Endothelial cell of umbilical vein (primary cell): ENCODE measurements at regions not wholly inside any gene's neighbourhood (a gene's known extent, or its start where the extent isn't known, plus 50 kb on each side); places are given as distances from the start of the nearest gene placed in this dataset.

Source experiments
- BruUV-seq: library from RNA; stranded (reverse); fragments of 400-500 nt; replicated peaks from 2 replicates; lab custom pipeline; 2021; lab: Mats Ljungman, UMichigan
- CTCF ChIA-PET: fragments of 300-600, 350-600 bp; sonication (Branson Sonifier 250); formaldehyde crosslinking; loops from one replicate; lab custom pipeline; 2021; ENCODE audit warnings: antibody characterized with exemption, inconsistent platforms; lab: Charles Lee
- POLR2A ChIA-PET: fragments of 300-600, 350-600 bp; sonication (Branson Sonifier 250); formaldehyde crosslinking; loops from one replicate; lab custom pipeline; 2021; ENCODE audit warnings: antibody characterized with exemption, inconsistent platforms; lab: Charles Lee
- DNase-seq: peaks from one replicate; pipeline ENCODE4 v3.0.0-alpha.2; 2011; ENCODE audit warnings: low read depth, low spot score
- FAIRE-seq: peaks from 2 replicates; lab custom pipeline; 2011; peaks lifted over from hg19 to GRCh38; lab: Jason Lieb, UNC
- H2AFZ ChIP-seq: 2 replicates; pipeline ENCODE4 v1.6.0; 2012; ENCODE audit warnings: low read depth, low read length, control low read depth, inconsistent platforms
- H3K27ac ChIP-seq: 2 replicates; pipeline ENCODE4 v1.5.1; 2011; ENCODE audit warnings: low read depth, mild to moderate bottlenecking, control low read depth, low read length, moderate library complexity; ENCODE audit not compliant: insufficient read depth
- H3K27me3 ChIP-seq, 2 experiments: 2 replicates each; pipeline versions ENCODE4 v1.6.0 to v1.6.1; 2011; ENCODE audit warnings: low read length in 2 of 2, mixed read lengths in 1 of 2; ENCODE audit not compliant: control insufficient read depth in 2 of 2, insufficient read depth in 2 of 2
- H3K36me3 ChIP-seq, 2 experiments: 2 replicates in 1 of 2; 3 replicates in 1 of 2; pipeline ENCODE4 v1.5.1; 2011; ENCODE audit warnings: low read length in 2 of 2, mild to moderate bottlenecking in 1 of 2, moderate library complexity in 1 of 2; ENCODE audit not compliant: control insufficient read depth in 2 of 2, insufficient read depth in 2 of 2; ENCODE audit errors: extremely low read depth in 1 of 2
- H3K4me1 ChIP-seq: 3 replicates; pipeline ENCODE4 v1.5.1; 2011; ENCODE audit warnings: mild to moderate bottlenecking, low read length; ENCODE audit not compliant: control insufficient read depth, insufficient read depth; ENCODE audit errors: extremely low read depth
- H3K4me2 ChIP-seq: 2 replicates; pipeline ENCODE4 v1.6.1; 2011; ENCODE audit warnings: low read length, control low read depth, mixed read lengths; ENCODE audit not compliant: insufficient read depth
- H3K4me3 ChIP-seq, 3 experiments: fragments of 200-600 bp in 1 of 3; sonication (generic), shearing (Covaris generic) in 1 of 3; replicated peaks in 1 of 3; 2 replicates each; pipeline ENCODE4 v1.5.1; 2011 to 2016; ENCODE audit warnings: control low read depth in 3 of 3, low read length in 3 of 3, mild to moderate bottlenecking in 2 of 3, inconsistent platforms in 1 of 3, low read depth in 1 of 3, moderate library complexity in 1 of 3; ENCODE audit not compliant: insufficient read depth in 1 of 3
- H3K79me2 ChIP-seq: 2 replicates; pipeline ENCODE4 v1.6.0; 2012; ENCODE audit warnings: low read length, inconsistent platforms; ENCODE audit not compliant: control insufficient read depth, insufficient read depth
- H3K9ac ChIP-seq: replicated peaks from 2 replicates; pipeline ENCODE3; 2011; ENCODE audit warnings: low read length, control low read depth; ENCODE audit not compliant: insufficient read depth; ENCODE audit errors: extremely low read depth
- H3K9me1 ChIP-seq: replicated peaks from 3 replicates; pipeline ENCODE4 v1.6.0; 2011; ENCODE audit warnings: mild to moderate bottlenecking, low read length; ENCODE audit not compliant: control insufficient read depth, insufficient read depth; ENCODE audit errors: extremely low read depth
- H3K9me3 ChIP-seq: replicated peaks from 2 replicates; pipeline ENCODE4 v1.5.1; 2012; ENCODE audit warnings: low read length, inconsistent platforms; ENCODE audit not compliant: control insufficient read depth, insufficient read depth
- H4K20me1 ChIP-seq: replicated peaks from 2 replicates; pipeline ENCODE3; 2011; ENCODE audit warnings: mild to moderate bottlenecking, low read length; ENCODE audit not compliant: control insufficient read depth, insufficient read depth; ENCODE audit errors: extremely low read depth
- EZH2 ChIP-seq: IDR thresholded peaks from 2 replicates; pipeline ENCODE4 v1.6.1; 2012; ENCODE audit warnings: borderline replicate concordance, low read depth, mild to moderate bottlenecking, moderate library complexity, low read length, inconsistent platforms; ENCODE audit not compliant: severe bottlenecking
- FOS ChIP-seq: IDR thresholded peaks from 2 replicates; pipeline ENCODE4 v1.6.1; 2011; ENCODE audit warnings: mild to moderate bottlenecking, low read length, moderate library complexity, borderline replicate concordance; ENCODE audit not compliant: insufficient read depth
- GATA2 ChIP-seq: IDR thresholded peaks from 2 replicates; pipeline ENCODE4 v1.7.0; 2011; ENCODE audit warnings: low read depth, mild to moderate bottlenecking, moderate library complexity, mixed read lengths, low read length; ENCODE audit not compliant: insufficient read length, insufficient read depth
- JUN ChIP-seq: IDR thresholded peaks from 2 replicates; pipeline ENCODE4 v1.6.1; 2011; ENCODE audit warnings: borderline replicate concordance, low read depth; ENCODE audit not compliant: insufficient read length, insufficient read depth
- MYC ChIP-seq: IDR thresholded peaks from one replicate; pipeline ENCODE4 v1.6.1; 2011; ENCODE audit warnings: mild to moderate bottlenecking, low read depth, low read length
- POLR2A ChIP-seq: IDR thresholded peaks from 2 replicates; pipeline ENCODE4 v1.6.1; 2012; ENCODE audit warnings: low read depth, mild to moderate bottlenecking, control low read depth, low read length
- POLR2AphosphoS5 ChIP-seq: IDR thresholded peaks from 2 replicates; pipeline ENCODE4 v1.6.1; 2012; ENCODE audit warnings: low read depth, mild to moderate bottlenecking, control low read depth, low read length, moderate library complexity; ENCODE audit not compliant: insufficient read depth
- dilution Hi-C: fragments of 300-500 bp; cut with MboI; formaldehyde crosslinking; loops from one replicate; pipeline ENCODE4 v1.15.0; 2019; ENCODE audit warnings: low sequenced_read_pairs; ENCODE audit not compliant: extremely low pct_ligation_motif_present
- intact Hi-C: fragments of 100-400 bp; cut with micrococcal nuclease; formaldehyde crosslinking; loops from one replicate; pipeline ENCODE4 v1.10.0; 2022
- TF ChIP-seq, protein P1 (sequence below): IDR thresholded peaks from 2 replicates; pipeline ENCODE4 v1.6.1; 2011; ENCODE audit not compliant: insufficient read depth, insufficient read length
- TF ChIP-seq, protein P2 (sequence below), 2 donors: IDR thresholded peaks; 1 replicate in 1 of 2; 2 replicates in 1 of 2; pipeline ENCODE4 v1.5.1; 2011; ENCODE audit warnings: low read length in 2 of 2, mild to moderate bottlenecking in 2 of 2, moderate library complexity in 2 of 2, control low read depth in 1 of 2, inconsistent platforms in 1 of 2, low read depth in 1 of 2; ENCODE audit not compliant: insufficient read depth in 1 of 2; ENCODE audit errors: extremely low read depth in 1 of 2

DNA sequence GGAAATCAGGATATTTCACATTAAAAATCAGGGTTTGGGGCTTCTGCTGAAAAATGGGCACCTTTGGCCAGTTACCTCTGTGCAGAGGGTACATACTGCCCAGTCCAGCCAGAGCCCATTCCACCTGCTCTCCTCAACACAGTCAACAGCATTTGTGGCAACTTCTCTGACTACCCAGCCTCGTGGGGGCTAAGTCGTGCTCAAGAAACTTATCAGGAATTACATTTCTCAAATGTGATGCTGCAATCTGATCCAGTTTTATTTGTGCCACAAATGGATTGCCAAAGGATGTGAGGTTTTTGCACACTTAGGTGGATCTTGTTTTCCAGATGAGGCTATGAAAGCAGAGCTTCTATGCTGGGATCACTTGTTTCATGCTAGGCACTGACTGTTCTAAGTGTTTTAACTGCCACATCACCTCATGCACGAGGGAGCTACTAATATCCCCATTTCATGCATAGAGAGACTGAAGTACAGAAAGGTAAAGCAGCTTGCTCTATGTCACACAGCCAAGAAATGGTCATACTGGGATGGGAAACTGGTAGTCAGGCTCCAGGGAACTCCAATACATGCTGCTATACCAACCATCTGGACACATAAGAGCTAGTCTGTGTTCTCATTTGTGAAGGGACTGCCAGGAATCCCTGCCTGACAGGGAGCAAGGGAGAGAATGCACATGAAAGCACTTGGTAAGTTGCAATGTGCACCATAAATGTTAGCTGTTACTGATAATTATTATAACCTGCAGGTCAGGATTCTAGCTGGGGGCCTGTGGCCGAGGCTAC, 89.0 kb upstream of the HK2 start:
- H3K4me3 ChIP-seq: no peak overlapping the region
- H4K20me1 ChIP-seq: no peaks in the 10 kb centered on the region
- ChIA-PET CTCF (interaction anchor here (0.9 kb wide), 1 partner anchor 12 kb away, joined by 3 read pairs; no protein-coding TSS in a partner anchor), POLR2A (no interaction called here)
- H2AFZ ChIP-seq: no peak overlapping the region
- H3K27me3 ChIP-seq: peaks cover 0 to 6% of the 10 kb centered on the region in 2 experiments
- dilution Hi-C loops: no loop called here
- H3K9me3 ChIP-seq: no peaks in the 10 kb centered on the region
- no peaks in the 10 kb centered on the region for H3K9me1 ChIP-seq
- intact Hi-C loops: no loop called here
- no peaks in the 10 kb centered on the region for H3K79me2 ChIP-seq
- BruUV-seq: no TSS peak
- no peaks in the 10 kb centered on the region for H3K36me3 ChIP-seq
- H3K4me1 ChIP-seq: peaks cover 15% of the 10 kb centered on the region
- DNase-seq (no peak), FAIRE-seq (no peak)
- no peak overlapping the region for H3K9ac ChIP-seq
- H3K27ac ChIP-seq: no peak overlapping the region
- H3K4me2 ChIP-seq: no peak overlapping the region
- no peak for TF ChIP-seq GATA2
- TF ChIP-seq, protein P1, sequence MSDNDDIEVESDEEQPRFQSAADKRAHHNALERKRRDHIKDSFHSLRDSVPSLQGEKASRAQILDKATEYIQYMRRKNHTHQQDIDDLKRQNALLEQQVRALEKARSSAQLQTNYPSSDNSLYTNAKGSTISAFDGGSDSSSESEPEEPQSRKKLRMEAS: no peak
- no peak for TF ChIP-seq POLR2AphosphoS5
- no peak for TF ChIP-seq POLR2A
- TF ChIP-seq, protein P2, sequence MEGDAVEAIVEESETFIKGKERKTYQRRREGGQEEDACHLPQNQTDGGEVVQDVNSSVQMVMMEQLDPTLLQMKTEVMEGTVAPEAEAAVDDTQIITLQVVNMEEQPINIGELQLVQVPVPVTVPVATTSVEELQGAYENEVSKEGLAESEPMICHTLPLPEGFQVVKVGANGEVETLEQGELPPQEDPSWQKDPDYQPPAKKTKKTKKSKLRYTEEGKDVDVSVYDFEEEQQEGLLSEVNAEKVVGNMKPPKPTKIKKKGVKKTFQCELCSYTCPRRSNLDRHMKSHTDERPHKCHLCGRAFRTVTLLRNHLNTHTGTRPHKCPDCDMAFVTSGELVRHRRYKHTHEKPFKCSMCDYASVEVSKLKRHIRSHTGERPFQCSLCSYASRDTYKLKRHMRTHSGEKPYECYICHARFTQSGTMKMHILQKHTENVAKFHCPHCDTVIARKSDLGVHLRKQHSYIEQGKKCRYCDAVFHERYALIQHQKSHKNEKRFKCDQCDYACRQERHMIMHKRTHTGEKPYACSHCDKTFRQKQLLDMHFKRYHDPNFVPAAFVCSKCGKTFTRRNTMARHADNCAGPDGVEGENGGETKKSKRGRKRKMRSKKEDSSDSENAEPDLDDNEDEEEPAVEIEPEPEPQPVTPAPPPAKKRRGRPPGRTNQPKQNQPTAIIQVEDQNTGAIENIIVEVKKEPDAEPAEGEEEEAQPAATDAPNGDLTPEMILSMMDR (IDR thresholded peaks at IDR 0.05; ENCODE audit: extremely low read depth in 1 of 2, insufficient read depth in 1 of 2, low read depth in 1 of 2, low read length in 2 of 2): no peak
- TF ChIP-seq MYC: no peak
- TF ChIP-seq JUN: no peak
- no peak for TF ChIP-seq FOS
- no peak for TF ChIP-seq EZH2
